Urinary bladder (tissue), 3 donors: ENCODE measurements at regions not wholly inside any gene's neighbourhood (a gene's known extent, or its start where the extent isn't known, plus 50 kb on each side); places are given as distances from the start of the nearest gene placed in this dataset.

Experiments used
- DNase-seq: peaks from one replicate; pipeline ENCODE4 v3.0.0-alpha.2; 2015; ENCODE audit errors: extremely low spot score
- H3K27ac ChIP-seq: one replicate; pipeline ENCODE4 v1.5.1; 2013; ENCODE audit warnings: low read depth, mild to moderate bottlenecking, moderate library complexity
- H3K36me3 ChIP-seq: one replicate; pipeline ENCODE4 v1.6.1; 2013; ENCODE audit warnings: mild to moderate bottlenecking, moderate library complexity; ENCODE audit not compliant: insufficient read depth
- H3K4me1 ChIP-seq: one replicate; pipeline ENCODE4 v1.6.1; 2013; ENCODE audit warnings: mild to moderate bottlenecking, moderate library complexity; ENCODE audit not compliant: insufficient read depth
- H3K4me3 ChIP-seq: one replicate; pipeline ENCODE4 v1.5.1; 2013; ENCODE audit warnings: low read depth, low read length
- WGBS: extraction: QIAGEN DNeasy Blood & Tissue Kit; methylation state at CpG from one replicate; pipeline ENCODE4 v1.1.7; 2013; 5-methylcytosine and 5-hydroxymethylcytosine counted together
- donor health status: healthy with polysubstance abuse.
- donor health status: healthy.

DNA sequence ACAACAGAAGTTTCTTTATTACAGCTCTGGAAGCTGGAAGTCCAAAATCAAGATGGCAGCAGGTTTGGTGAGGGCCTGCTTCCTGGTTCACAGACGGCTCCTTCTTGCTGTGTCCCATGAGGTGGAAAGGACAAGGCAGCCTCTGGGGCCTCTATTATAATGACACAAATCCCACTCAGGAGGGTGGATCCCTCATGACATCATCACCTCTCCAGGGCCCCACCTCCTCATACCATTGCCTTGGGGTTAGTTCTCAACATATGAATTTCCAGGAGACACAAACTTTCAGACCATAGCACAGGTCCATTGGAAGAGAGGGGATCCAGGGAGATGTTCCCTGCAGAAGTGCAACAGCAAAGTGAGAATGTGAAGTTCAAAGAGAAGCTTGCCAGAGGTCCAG is 202.8 kb downstream of the TFCP2L1 start:
- no peak for DNase-seq
- Histone ChIP-seq H3K4me1 (no peaks in the 10 kb centered on the region), H3K4me3 (no peak overlapping the region), H3K27ac (no peak overlapping the region), H3K36me3 (no peaks in the 10 kb centered on the region)
- 86% methylated on average over 1 of the region's 1 CpG for WGBS

DNA sequence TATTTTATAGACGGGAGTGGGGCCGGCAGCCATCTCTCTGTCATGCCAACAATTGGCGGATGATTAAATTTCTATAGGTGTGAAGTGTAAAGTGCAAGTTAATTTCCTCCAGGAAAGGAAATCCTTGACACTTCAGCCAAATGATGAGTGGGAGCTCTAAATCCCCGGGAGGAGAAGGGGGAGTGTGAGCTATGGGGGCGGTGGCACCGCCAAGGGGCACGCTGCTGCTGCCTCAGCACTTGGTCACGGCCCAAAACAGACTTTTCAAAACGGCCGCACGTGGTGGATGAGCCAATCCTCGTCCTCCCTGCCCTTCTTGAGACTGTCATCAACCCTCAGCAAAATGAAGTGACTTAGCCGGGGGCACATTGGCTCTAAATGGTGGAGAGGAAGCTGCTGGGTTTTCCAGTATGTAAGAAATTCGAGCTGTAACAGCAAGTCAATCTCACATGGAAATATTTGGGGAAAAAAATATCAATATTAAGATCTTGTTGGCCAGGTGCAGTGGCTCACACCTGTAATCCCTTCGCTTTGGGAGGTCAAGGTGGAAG is 200.8 kb downstream of the TFCP2L1 start:
- H3K27ac ChIP-seq = no peak overlapping the region
- no peak overlapping the region for H3K4me3 ChIP-seq
- no peaks in the 10 kb centered on the region for H3K4me1 ChIP-seq
- WGBS = 66% methylated on average over 15 of the region's 15 CpGs
- no peaks in the 10 kb centered on the region for H3K36me3 ChIP-seq
- no peak for DNase-seq

DNA sequence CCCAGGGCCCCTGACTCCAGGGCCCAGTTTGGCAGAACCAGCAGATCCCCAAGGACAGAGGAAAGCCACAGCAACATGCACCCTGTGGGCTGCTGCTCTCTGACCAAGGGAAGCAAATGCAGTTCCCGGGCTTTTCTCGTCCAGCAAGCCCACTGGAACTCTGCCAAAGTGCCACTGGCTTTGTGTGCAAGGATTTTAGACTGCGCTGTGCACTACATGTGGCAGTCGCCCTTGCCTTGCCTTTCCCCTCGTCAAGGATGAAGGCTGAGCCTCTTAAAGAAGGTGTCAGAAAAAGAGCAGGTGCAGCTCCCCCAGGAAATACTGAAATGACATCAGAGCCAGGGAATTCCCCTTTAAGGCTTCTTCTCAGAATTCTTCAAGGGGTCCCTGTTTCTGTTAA is 199.2 kb downstream of the TFCP2L1 start:
- H3K36me3 ChIP-seq = no peaks in the 10 kb centered on the region
- H3K4me3 ChIP-seq = no peak overlapping the region
- no peaks in the 10 kb centered on the region for H3K4me1 ChIP-seq
- H3K27ac ChIP-seq = no peak overlapping the region
- DNase-seq = no peak
- 55% methylated on average over 5 of the region's 5 CpGs for WGBS

DNA sequence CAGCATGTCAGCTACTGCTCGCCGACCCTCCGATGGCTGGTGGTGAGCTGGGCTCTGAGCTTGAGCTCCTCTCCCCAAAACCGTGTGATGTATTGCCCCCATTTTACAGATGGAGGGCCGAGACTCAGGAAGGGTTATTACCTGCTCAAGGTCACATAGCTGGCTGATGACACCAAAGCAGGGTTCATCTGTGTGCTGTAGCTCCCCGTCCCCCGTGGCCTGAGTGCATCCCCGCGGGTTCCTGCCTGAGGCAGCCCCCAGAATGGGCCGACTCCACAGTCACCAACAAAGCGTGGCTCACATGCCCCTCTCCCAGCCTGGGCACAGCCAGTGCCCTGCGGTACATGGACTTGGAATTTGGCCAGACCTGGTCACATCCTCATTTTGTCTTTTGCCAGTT is 198.6 kb downstream of the TFCP2L1 start:
- no peak for DNase-seq
- 90% methylated on average over 12 of the region's 12 CpGs for WGBS
- Histone ChIP-seq H3K36me3 (no peaks in the 10 kb centered on the region), H3K4me3 (no peak overlapping the region), H3K4me1 (no peaks in the 10 kb centered on the region), H3K27ac (no peak overlapping the region)

DNA sequence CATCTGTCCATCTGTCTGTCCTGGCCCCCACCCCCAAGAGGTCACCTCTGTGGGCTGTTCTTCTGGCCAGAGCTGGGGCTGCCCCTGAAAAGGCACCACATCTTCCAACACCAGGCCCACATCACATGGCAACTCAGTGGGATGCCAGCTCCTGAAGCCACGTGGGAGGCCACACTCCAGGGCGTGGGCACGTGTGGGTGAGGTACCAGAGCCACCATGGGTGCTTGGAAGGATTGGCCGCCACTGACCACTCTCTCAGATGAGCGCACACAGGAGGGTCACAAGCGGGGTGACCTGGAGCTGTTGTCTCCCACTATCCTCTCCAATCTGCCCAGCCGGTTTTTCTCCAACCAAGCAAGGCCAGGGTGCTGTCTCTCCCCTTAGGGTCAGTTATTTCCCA is 197.9 kb downstream of the TFCP2L1 start:
- Histone ChIP-seq H3K27ac (no peak overlapping the region), H3K4me1 (no peaks in the 10 kb centered on the region), H3K4me3 (no peak overlapping the region), H3K36me3 (no peaks in the 10 kb centered on the region)
- WGBS = 97% methylated on average over 7 of the region's 7 CpGs
- no peak for DNase-seq

DNA sequence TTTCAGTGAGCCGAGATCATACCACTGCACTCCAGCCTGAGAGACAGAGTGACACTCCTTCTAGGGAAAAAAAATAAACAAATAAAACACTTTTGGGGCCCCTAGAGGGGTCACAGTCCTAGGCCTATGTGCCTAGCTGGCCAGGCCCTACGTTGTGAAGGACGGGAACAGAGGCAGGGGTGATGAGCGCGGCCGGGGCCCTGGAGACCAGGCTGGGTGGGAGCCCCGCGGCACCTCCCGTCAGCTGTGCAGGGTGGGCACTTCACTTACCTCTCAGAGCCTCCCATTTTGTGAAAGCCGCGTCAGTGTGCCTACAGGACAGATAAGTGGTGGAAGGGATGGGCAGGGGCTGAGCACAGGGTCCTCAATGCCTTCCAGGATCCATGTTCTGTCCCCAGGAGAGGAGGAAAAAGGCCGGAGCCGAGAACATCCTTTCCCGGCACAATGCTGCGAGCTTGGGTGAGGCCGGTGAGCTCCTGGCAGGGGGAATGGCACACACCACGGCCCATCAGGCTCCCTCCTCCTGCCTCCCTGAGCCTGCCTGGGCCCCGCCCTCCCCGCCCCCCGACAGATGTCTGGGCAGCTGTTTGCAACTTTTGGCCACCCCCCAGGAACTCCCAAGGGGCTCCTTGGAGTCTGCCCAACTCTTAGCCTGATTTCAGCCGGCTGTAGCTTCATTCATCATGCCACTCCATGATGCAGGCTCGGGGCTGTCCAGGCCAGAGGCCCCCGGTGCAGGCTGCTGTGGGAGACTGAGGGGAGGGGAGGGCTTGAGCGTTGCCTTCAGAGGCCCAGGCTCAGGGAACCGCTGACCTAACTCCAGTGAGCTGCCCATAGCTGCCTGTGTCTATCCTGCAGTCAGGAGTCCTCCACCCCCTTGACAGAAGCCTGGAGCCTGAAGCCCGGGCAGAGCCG is 196.5 kb downstream of the TFCP2L1 start:
- Histone ChIP-seq H3K4me1 (no peaks in the 10 kb centered on the region), H3K36me3 (no peaks in the 10 kb centered on the region), H3K27ac (no peak overlapping the region), H3K4me3 (no peak overlapping the region)
- 56% methylated on average over 27 of the region's 27 CpGs for WGBS
- no peak for DNase-seq

DNA sequence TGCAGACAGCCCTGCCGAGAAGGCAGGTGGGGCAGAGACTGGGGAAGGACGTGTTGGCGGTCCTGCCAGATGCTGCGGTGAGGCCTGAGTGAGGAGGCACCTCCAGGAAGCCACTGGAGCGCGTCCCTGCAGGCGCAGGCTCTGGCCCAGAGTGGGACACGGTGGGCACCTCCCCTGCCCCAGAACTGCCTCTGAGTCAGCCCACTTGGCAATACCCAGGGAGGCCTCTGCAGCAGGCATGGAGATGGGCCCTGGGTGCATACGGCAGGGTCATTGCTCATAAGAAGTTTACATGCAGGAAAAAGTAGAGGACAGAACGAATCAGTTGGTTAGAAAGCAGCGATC is 195.9 kb downstream of the TFCP2L1 start:
- H3K4me3 ChIP-seq = no peak overlapping the region
- no peaks in the 10 kb centered on the region for H3K4me1 ChIP-seq
- DNase-seq = no peak
- no peak overlapping the region for H3K27ac ChIP-seq
- whole genome bisulfite sequencing = 67% methylated on average over 11 of the region's 11 CpGs
- no peaks in the 10 kb centered on the region for H3K36me3 ChIP-seq

DNA sequence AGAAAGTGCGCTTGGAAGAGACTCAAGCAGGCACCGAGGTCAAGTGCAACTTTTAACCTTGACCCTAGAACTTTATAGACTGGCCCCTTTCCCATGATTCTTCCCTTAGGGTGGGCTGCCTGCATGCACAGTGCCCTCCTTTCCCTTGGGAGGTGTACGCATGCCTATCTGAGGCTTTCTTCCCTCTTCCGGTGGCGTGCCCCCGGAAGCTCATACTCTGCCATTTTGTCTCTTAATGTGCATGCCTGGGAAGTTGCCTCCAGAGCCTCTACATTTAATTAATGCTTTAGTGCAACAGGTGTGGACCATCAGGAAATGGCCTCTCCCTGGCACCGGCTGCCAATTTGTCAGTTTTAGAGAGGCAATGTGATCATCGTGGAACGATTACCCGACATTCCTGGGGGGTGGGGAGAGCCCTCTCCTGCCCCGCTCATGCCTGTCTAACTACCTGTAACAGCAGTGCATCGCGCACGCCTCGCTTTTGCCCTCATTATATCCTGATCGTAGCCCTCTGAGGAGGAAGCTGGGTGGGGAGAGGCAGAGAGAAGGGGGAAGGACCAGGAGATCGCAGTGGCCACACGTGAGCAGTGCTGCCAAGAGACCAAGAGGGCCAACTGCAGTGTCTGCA is 194.8 kb downstream of the TFCP2L1 start:
- Histone ChIP-seq H3K4me1 (no peaks in the 10 kb centered on the region), H3K4me3 (no peak overlapping the region), H3K27ac (no peak overlapping the region), H3K36me3 (no peaks in the 10 kb centered on the region)
- no peak for DNase-seq
- 88% methylated on average over 18 of the region's 18 CpGs for WGBS

DNA sequence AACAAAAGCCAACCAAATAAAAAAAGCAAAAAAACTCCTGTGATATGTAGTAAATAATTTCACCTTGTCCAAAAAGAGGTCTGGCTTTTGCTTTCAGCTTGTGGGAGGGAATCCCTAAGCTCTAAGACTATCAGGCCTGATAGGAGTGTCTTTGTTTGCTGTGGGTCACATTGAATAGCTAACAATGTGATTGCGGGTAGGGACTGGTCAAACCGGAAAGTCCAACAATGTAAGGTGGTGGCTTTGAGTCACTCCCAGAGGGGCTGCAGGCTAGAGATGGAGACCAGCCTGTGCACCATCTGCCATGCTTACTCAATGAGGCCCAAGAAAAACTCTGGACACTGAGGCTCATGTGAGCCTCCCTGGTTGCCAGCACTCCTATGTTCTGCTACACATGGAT is 192.9 kb downstream of the TFCP2L1 start:
- Histone ChIP-seq H3K4me1 (no peaks in the 10 kb centered on the region), H3K27ac (no peak overlapping the region), H3K36me3 (no peaks in the 10 kb centered on the region), H3K4me3 (no peak overlapping the region)
- 92% methylated on average over 2 of the region's 2 CpGs for WGBS
- DNase-seq = no peak

DNA sequence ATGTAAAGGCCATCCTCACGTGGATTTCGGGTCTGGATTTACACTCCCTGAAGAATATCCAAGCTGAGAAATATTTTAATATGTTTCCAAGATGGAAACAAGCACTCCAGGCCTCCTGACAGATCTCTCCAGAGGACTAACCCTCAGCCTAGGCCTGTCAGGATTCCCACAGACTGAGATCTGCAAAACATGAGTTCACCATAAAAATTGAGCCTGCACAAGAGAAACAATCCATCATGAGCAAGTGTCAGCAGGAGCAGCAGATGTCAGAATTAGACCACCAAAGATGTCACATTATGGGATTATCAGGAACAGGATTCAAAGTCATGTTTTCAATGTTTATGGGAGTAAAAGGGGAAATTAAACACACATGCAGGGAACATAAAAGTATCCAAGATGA is 191.3 kb downstream of the TFCP2L1 start:
- H3K36me3 ChIP-seq = no peaks in the 10 kb centered on the region
- H3K4me1 ChIP-seq = no peaks in the 10 kb centered on the region
- WGBS = 38% methylated on average over 2 of the region's 2 CpGs
- H3K4me3 ChIP-seq = no peak overlapping the region
- DNase-seq = no peak
- no peak overlapping the region for H3K27ac ChIP-seq

DNA sequence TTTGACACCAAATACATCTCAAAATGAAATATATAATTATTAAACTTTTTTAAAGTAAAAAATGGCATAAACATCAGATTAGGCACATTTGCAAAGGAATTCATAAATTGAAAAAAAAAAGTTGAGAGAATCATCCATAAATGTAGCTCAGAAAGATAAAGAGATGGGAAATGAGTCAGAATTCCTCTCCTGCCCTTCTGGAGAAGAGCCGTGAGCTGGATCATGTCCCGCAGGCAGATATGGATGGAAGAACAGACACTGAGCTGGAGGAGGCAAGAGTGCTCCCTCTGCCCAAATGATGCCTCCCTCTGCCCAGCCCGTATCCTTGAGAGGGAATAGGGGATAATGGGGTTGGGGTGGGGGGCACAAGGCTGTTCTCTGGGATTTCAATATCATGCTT is 190.9 kb downstream of the TFCP2L1 start:
- Histone ChIP-seq H3K27ac (no peak overlapping the region), H3K4me1 (no peaks in the 10 kb centered on the region), H3K36me3 (no peaks in the 10 kb centered on the region), H3K4me3 (no peak overlapping the region)
- WGBS = 50% methylated on average over 3 of the region's 3 CpGs
- DNase-seq = no peak

DNA sequence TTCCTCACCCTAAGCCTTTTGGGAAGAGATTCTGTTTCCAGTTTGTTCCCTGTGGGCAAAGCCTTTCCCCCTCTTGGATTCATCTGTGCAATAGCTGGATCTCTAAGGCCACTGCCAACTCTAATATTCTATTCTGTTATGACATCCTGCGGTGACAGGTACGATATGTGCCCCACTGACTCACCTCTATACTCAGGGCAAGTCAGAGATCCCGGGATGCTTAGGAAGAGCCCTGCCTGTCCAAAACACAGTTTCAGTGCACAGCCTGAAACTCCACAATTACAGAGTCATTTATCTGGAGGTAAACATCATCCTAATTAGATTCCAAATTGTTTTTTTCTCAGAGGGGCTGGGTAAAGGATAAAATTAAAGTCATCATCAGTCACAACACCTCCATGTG is 190.2 kb downstream of the TFCP2L1 start:
- 86% methylated on average over 3 of the region's 3 CpGs for WGBS
- Histone ChIP-seq H3K36me3 (no peaks in the 10 kb centered on the region), H3K4me1 (no peaks in the 10 kb centered on the region), H3K27ac (no peak overlapping the region), H3K4me3 (no peak overlapping the region)
- DNase-seq = no peak

DNA sequence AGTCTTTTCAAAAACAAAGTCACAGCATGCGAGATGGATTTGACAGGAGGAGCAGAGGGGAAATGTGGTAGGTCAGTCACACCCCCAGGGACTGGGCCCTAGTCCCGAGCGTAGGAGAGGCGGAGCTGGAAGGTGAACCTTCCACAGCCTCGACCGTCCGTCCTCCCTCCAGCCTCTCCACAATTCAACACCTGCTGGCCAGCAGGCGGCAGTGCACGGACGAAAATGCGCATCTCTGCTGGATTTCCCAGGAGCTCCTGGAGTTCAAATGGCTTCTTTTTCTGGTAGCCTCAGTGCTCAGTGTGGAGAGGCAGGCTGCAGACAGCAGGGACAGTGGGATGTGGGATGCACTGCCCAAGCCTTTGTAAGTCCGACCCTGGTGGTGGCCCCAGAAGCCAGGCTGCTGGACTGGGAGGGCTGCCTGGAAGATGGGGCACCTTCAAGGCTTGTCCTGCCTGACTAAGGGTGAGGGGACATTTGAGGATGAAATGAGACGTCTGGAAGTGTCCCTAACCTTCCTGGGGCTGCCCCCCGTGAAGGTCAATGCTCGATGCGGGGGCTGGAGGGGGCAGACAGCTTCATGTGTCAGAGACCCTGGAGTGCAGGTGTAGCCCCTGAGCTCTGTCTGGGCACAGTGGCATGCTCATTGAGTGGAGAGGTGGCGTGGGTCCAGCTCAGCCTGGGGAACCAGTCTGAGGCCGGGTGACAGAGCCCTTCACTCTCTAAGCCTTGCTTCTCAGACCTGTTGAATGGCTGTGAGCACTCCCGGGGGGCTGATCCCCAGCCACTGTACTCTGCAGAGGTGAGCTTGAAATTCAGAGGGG is 189.5 kb downstream of the TFCP2L1 start:
- WGBS = 44% methylated on average over 19 of the region's 19 CpGs
- Histone ChIP-seq H3K4me3 (no peak overlapping the region), H3K4me1 (no peaks in the 10 kb centered on the region), H3K36me3 (no peaks in the 10 kb centered on the region), H3K27ac (no peak overlapping the region)
- DNase-seq = no peak
